ENCODE measurements at regions not wholly inside any gene's neighbourhood (a gene's known extent, or its start where the extent isn't known, plus 50 kb on each side); places are given as distances from the start of the nearest gene placed in this dataset.

DNA sequence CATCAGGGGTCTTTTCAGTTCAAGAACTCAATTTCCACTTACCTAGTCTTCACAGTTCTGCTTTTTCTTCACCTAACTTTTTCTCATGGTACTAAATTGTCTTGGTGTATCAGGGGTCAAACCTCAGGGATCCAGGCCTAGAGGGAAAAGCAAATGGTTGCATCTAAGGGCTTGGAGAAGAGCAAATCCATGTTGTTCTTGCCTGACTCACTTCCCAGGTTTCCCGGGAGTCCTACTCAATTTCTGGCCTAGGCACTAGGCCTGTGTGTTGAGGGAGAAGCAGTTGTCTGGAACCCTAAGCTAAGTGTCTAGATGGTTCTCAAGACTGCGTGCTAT lies 191.9 kb upstream of the STK26 start:
- TF ChIP-seq, protein P1, sequence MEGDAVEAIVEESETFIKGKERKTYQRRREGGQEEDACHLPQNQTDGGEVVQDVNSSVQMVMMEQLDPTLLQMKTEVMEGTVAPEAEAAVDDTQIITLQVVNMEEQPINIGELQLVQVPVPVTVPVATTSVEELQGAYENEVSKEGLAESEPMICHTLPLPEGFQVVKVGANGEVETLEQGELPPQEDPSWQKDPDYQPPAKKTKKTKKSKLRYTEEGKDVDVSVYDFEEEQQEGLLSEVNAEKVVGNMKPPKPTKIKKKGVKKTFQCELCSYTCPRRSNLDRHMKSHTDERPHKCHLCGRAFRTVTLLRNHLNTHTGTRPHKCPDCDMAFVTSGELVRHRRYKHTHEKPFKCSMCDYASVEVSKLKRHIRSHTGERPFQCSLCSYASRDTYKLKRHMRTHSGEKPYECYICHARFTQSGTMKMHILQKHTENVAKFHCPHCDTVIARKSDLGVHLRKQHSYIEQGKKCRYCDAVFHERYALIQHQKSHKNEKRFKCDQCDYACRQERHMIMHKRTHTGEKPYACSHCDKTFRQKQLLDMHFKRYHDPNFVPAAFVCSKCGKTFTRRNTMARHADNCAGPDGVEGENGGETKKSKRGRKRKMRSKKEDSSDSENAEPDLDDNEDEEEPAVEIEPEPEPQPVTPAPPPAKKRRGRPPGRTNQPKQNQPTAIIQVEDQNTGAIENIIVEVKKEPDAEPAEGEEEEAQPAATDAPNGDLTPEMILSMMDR (IDR thresholded peaks at IDR 0.05) = no peak
- TF ChIP-seq POLR2A (IDR thresholded peaks at IDR 0.05) = no peak
